ENCODE measurements at regions not wholly inside any gene's neighbourhood (a gene's known extent, or its start where the extent isn't known, plus 50 kb on each side); places are given as distances from the start of the nearest gene placed in this dataset.

DNA sequence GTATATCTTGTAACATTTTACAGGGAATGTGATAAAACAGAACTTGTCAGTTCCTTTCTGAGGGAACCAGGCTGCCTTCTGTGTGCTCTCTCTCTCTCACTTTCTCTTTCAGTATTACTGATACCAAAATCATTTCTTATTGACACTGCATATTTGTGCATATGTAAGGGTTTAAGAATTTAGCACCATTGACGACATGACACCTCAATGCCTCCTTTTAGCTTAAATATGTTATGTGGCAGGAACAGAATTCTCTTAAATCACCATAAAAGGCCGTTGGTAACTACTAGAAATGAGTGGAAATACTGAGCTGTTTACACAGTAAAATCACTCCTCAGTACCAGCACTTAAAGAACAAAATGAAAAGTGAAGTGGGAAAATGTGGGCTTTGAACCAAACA is 457.7 kb upstream of the SYT1 start:
- DNase-seq: no peak
- Mint-ChIP-seq H3K27ac (no peak overlapping the region), H3K9me3 (no peaks in the 10 kb centered on the region), H3K4me1 (no peaks in the 10 kb centered on the region), H3K4me3 (no peak overlapping the region), H3K27me3 (no peaks in the 10 kb centered on the region), H3K36me3 (no peaks in the 10 kb centered on the region)

DNA sequence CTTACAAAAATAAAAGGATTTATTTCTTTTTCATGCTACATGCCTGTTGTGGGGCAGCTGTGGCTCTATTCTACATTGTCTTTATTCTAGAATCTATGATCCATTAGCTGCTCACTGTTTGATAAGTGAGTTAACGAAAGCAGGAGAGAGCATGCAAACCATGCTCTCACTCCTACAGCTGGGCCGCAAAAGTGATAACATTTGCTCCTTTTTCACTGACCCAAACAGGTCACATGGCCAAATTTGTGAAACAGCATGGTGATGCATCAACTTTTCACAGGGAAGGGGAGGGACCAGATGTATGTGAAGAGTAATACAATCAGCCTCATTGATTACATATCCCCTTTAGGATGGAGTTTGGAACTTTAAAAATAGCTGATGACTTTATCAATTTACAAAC is 456.9 kb upstream of the SYT1 start:
- Mint-ChIP-seq H3K27ac (no peak overlapping the region), H3K4me3 (no peak overlapping the region), H3K4me1 (no peaks in the 10 kb centered on the region), H3K27me3 (no peaks in the 10 kb centered on the region), H3K36me3 (no peaks in the 10 kb centered on the region), H3K9me3 (no peaks in the 10 kb centered on the region)
- no peak for DNase-seq

DNA sequence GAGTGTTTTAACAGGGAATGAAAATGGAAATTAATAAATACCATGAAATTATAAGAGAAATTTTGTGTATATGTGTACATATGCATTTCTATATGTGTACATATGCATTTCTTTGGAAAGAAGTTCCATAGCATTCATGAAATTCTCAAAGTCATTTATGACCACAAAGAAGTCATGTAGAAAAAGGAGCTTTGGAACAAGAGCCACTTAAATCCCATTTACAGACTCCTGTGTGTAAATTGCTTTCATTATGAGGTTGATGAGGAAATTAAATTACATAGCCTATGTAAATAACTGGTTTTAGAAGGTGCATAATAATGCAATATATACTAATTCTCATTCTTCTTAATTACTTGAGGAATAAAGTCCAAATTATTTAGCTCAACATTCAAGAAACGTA is 450.5 kb upstream of the SYT1 start:
- Mint-ChIP-seq H3K4me3 (no peak overlapping the region), H3K36me3 (no peaks in the 10 kb centered on the region), H3K4me1 (no peaks in the 10 kb centered on the region), H3K27ac (no peak overlapping the region), H3K27me3 (no peaks in the 10 kb centered on the region), H3K9me3 (no peaks in the 10 kb centered on the region)
- no peak for DNase-seq

GRCh38 chr12:78418919-78419318 is 445.7 kb upstream of the SYT1 start:
- no peak for DNase-seq
- Mint-ChIP-seq H3K36me3 (no peaks in the 10 kb centered on the region), H3K27ac (no peak overlapping the region), H3K4me3 (no peak overlapping the region), H3K9me3 (peaks cover 1% of the 10 kb centered on the region), H3K27me3 (no peaks in the 10 kb centered on the region), H3K4me1 (no peaks in the 10 kb centered on the region)

DNA sequence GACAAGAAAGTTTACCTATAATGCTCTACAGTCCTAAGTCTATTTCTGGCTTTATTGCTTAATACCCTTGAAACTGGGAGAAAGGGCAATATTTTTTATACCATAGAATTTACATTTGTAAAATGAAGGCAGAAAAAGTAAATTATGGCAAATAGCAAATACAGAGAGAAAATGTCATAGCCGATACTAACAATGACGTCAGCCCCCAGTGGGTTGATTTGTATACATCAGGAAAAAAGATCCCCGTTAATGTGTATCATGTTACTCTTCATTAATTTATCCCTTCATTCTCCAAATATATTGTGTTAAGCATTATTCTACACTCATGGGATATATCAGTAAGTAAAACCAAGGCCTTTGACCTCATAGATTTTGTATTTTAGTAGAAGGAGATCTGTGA is 445.1 kb upstream of the SYT1 start:
- Mint-ChIP-seq H3K4me1 (no peaks in the 10 kb centered on the region), H3K36me3 (no peaks in the 10 kb centered on the region), H3K4me3 (no peak overlapping the region), H3K27ac (no peak overlapping the region), H3K27me3 (no peaks in the 10 kb centered on the region), H3K9me3 (peaks cover 1% of the 10 kb centered on the region)
- no peak for DNase-seq

- Mint-ChIP-seq H3K27ac (no peak overlapping the region), H3K9me3 (peaks cover 1% of the 10 kb centered on the region), H3K36me3 (no peaks in the 10 kb centered on the region), H3K4me1 (no peaks in the 10 kb centered on the region), H3K27me3 (no peaks in the 10 kb centered on the region), H3K4me3 (no peak overlapping the region)
- no peak for DNase-seq
Observed at GRCh38 chr12:78420991-78421390, 443.6 kb upstream of the SYT1 start.

DNA sequence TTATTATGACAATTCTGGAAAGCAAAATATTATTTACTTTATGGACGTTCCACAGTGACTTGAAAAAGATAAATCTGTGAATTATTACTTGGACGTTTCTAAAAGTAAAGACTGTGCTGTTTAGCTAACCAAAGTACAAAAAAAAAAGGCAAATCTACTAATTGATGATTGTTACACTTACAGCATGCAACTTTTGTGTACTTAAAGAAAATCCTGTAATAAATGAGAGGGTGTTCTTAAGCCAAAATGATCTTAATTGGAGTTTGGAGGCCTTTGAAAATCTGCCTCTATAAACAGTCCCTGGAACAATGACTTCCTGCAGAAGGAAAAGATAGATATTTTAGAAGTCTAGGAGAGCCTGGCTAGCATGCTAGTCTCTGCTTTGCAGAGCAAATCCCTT is 434.0 kb upstream of the SYT1 start:
- H3K27me3 Mint-ChIP-seq: no peaks in the 10 kb centered on the region

GRCh38 chr12:78431931-78432330 is 432.6 kb upstream of the SYT1 start:
- no peak overlapping the region for H3K4me3 Mint-ChIP-seq
- no peak for DNase-seq
- no peaks in the 10 kb centered on the region for H3K4me1 Mint-ChIP-seq

More for the DNA sequence above, 434.0 kb upstream of the SYT1 start:
- Mint-ChIP-seq H3K4me3 (no peak overlapping the region), H3K4me1 (no peaks in the 10 kb centered on the region), H3K36me3 (no peaks in the 10 kb centered on the region), H3K27ac (no peak overlapping the region), H3K9me3 (peaks cover under 1% of the 10 kb centered on the region)
- no peak for DNase-seq

GRCh38 chr12:78439666-78440065 is 424.9 kb upstream of the SYT1 start:
- no peak for DNase-seq
- Mint-ChIP-seq H3K4me1 (no peaks in the 10 kb centered on the region), H3K27ac (no peak overlapping the region), H3K9me3 (peaks cover 16% of the 10 kb centered on the region), H3K27me3 (no peaks in the 10 kb centered on the region), H3K4me3 (no peak overlapping the region), H3K36me3 (no peaks in the 10 kb centered on the region)

More at GRCh38 chr12:78431931-78432330, 432.6 kb upstream of the SYT1 start:
- Mint-ChIP-seq H3K27ac (no peak overlapping the region), H3K9me3 (peaks cover 4% of the 10 kb centered on the region), H3K36me3 (no peaks in the 10 kb centered on the region), H3K27me3 (no peaks in the 10 kb centered on the region)

- Mint-ChIP-seq H3K36me3 (no peaks in the 10 kb centered on the region), H3K27me3 (no peaks in the 10 kb centered on the region), H3K27ac (no peak overlapping the region), H3K4me3 (no peak overlapping the region), H3K4me1 (no peaks in the 10 kb centered on the region), H3K9me3 (peaks cover 12% of the 10 kb centered on the region)
- no peak for DNase-seq
Observed at GRCh38 chr12:78441737-78442453, 422.7 kb upstream of the SYT1 start.

DNA sequence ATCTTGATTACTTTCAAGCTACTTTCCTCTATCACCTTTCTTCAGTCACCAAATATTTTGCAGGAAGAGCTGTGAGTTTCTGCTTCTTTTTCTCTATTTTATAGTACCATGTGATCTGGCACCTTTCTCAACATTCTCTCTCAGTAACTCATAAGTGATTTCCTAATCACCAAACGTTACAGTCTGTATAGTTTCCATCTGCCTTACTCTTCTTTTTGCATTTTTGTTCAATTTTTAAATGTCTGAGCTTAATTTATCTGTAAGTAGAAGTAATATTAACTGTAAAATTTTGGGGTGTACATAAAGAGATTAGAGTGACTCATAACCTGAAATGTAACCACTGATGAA is 422.1 kb upstream of the SYT1 start:
- Mint-ChIP-seq H3K36me3 (no peaks in the 10 kb centered on the region), H3K9me3 (peaks cover 10% of the 10 kb centered on the region), H3K4me3 (no peak overlapping the region), H3K4me1 (no peaks in the 10 kb centered on the region), H3K27ac (no peak overlapping the region), H3K27me3 (no peaks in the 10 kb centered on the region)
- no peak for DNase-seq

GRCh38 chr12:78446555-78446954 is 418.0 kb upstream of the SYT1 start:
- Mint-ChIP-seq H3K9me3 (peaks cover 3% of the 10 kb centered on the region), H3K4me3 (no peak overlapping the region), H3K36me3 (no peaks in the 10 kb centered on the region), H3K27ac (no peak overlapping the region), H3K4me1 (no peaks in the 10 kb centered on the region), H3K27me3 (no peaks in the 10 kb centered on the region)
- DNase-seq: no peak

DNA sequence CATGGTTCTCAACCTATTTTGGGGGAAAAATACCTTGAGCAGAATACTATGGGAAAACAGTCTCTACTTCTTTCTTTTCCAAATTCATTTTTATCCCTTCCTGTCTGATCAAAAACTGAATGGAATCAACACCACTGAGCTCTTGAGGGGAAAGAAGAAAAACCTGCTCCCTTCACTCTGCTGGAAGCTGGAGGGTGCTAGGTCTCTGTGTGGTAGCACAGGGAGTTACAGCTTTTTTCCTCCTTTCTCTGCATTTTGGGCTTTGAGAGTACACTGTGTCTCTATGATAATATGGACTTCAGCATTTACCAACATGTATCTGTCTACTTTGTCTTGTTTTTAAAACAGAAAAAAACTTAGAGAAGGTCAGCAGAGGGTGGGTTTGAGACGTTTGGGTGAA is 417.2 kb upstream of the SYT1 start:
- H3K4me1 Mint-ChIP-seq: no peaks in the 10 kb centered on the region
- no peak overlapping the region for H3K4me3 Mint-ChIP-seq
- no peaks in the 10 kb centered on the region for H3K36me3 Mint-ChIP-seq
- H3K27ac Mint-ChIP-seq: no peak overlapping the region
- H3K9me3 Mint-ChIP-seq: peaks cover 3% of the 10 kb centered on the region
- no peak for DNase-seq
- no peaks in the 10 kb centered on the region for H3K27me3 Mint-ChIP-seq

GRCh38 chr12:78448692-78449091 is 415.9 kb upstream of the SYT1 start:
- no peak overlapping the region for H3K4me3 Mint-ChIP-seq
- H3K27ac Mint-ChIP-seq: no peak overlapping the region
- H3K36me3 Mint-ChIP-seq: no peaks in the 10 kb centered on the region
- no peaks in the 10 kb centered on the region for H3K4me1 Mint-ChIP-seq
- H3K9me3 Mint-ChIP-seq: peaks cover 3% of the 10 kb centered on the region
- no peaks in the 10 kb centered on the region for H3K27me3 Mint-ChIP-seq
- no peak for DNase-seq

- H3K4me3 Mint-ChIP-seq: no peak overlapping the region
- H3K9me3 Mint-ChIP-seq: peaks cover 4% of the 10 kb centered on the region
- no peak overlapping the region for H3K27ac Mint-ChIP-seq
- no peaks in the 10 kb centered on the region for H3K36me3 Mint-ChIP-seq
- no peaks in the 10 kb centered on the region for H3K27me3 Mint-ChIP-seq
- no peaks in the 10 kb centered on the region for H3K4me1 Mint-ChIP-seq
- DNase-seq: no peak
Observed at GRCh38 chr12:78455991-78456390, 408.6 kb upstream of the SYT1 start.

DNA sequence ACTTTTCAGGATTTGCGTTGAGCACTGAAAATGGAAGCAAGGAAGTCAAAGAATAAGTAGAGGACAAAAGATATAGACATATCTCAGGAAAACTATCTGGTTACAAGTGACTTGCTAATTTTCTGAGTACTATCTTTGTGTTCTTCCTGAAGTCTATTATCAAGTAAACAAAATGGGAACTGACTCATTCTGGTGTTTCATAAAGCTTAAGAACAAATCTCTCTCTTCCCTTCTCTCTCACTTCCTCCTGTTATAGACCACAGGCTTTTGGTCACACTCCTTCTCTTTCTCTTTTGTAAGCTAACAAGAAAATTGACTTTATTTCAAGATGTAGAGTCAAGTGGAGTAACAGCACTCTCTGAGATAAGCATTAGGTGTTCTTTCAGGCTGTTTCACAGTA is 406.6 kb upstream of the SYT1 start:
- Mint-ChIP-seq H3K27ac (no peak overlapping the region), H3K9me3 (peaks cover 4% of the 10 kb centered on the region), H3K4me3 (no peak overlapping the region), H3K4me1 (no peaks in the 10 kb centered on the region), H3K27me3 (no peaks in the 10 kb centered on the region), H3K36me3 (no peaks in the 10 kb centered on the region)
- no peak for DNase-seq
